Small intestine (tissue), 7 donors: ENCODE measurements at regions not wholly inside any gene's neighbourhood (a gene's known extent, or its start where the extent isn't known, plus 50 kb on each side); places are given as distances from the start of the nearest gene placed in this dataset.

Source experiments
- DNase-seq, 2 donors: peaks; one replicate each; pipeline versions ENCODE4 v3.0.0 to v3.0.0-alpha.2; 2013
- FAIRE-seq: peaks from 2 replicates; lab custom pipeline; 2012; peaks lifted over from hg19 to GRCh38; lab: Jason Lieb, UNC
- H3K27ac ChIP-seq, 3 donors: one replicate each; pipeline ENCODE4 v1.5.1; 2013; ENCODE audit warnings: low read length in 2 of 3, mild to moderate bottlenecking in 2 of 3, control low read depth in 1 of 3, inconsistent platforms in 1 of 3, low read depth in 1 of 3, moderate library complexity in 1 of 3
- H3K27me3 ChIP-seq, 3 donors: one replicate each; pipeline ENCODE4 v1.6.1; 2013; ENCODE audit warnings: low read length in 3 of 3, inconsistent platforms in 1 of 3; ENCODE audit not compliant: control insufficient read depth in 3 of 3, insufficient read depth in 3 of 3
- H3K36me3 ChIP-seq, 3 donors: one replicate each; pipeline ENCODE4 v1.6.1; 2013; ENCODE audit warnings: low read length in 3 of 3, inconsistent platforms in 1 of 3, low read depth in 1 of 3, mild to moderate bottlenecking in 1 of 3, moderate library complexity in 1 of 3; ENCODE audit not compliant: control insufficient read depth in 3 of 3, insufficient read depth in 2 of 3
- H3K4me1 ChIP-seq, 3 donors: one replicate each; pipeline ENCODE4 v1.6.1; 2013; ENCODE audit warnings: low read length in 2 of 3, inconsistent platforms in 1 of 3, low read depth in 1 of 3, mild to moderate bottlenecking in 1 of 3, moderate library complexity in 1 of 3; ENCODE audit not compliant: control insufficient read depth in 3 of 3, insufficient read depth in 2 of 3
- H3K4me3 ChIP-seq, 3 donors: one replicate each; pipeline ENCODE4 v1.5.1; 2013; ENCODE audit warnings: low read length in 3 of 3, control low read depth in 1 of 3, inconsistent platforms in 1 of 3, low read depth in 1 of 3, mild to moderate bottlenecking in 1 of 3, moderate library complexity in 1 of 3
- H3K9me3 ChIP-seq, 2 donors: one replicate each; pipeline ENCODE4 v1.6.1; 2013; ENCODE audit warnings: low read depth in 1 of 2, low read length in 1 of 2; ENCODE audit not compliant: control insufficient read depth in 2 of 2, insufficient read depth in 1 of 2
- WGBS, 3 donors: extraction: QIAGEN DNeasy Blood & Tissue Kit; methylation state at CpG; one replicate each; pipeline ENCODE4 v1.1.7; 2013; 5-methylcytosine and 5-hydroxymethylcytosine counted together
- donor health status: healthy with polysubstance abuse.
- donor health status: control.
- donor health status: control.
- donor health status: Bipolar disorder and iron deficiency.
- donor health status: healthy.

DNA sequence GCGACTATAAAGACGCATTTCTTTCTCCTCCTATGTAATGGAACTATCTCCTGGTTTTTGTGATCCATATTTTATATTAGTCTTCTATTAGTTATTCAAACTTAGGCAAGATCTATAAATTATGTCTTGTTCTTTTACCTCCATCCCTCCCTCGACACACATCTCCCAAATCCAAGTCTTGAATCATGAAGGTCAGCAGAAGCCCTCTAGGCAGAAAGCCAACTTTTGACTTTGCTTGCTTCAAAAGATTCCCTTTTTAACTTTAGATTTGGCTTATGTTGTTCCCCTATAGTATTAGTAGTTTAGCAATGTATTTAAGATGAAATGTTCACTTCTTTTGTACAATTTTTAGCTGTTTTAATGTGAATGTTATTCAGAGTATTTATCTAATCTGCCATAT, 689.8 kb downstream of the SLC6A15 start:
- H3K36me3 ChIP-seq, result no peaks in the 10 kb centered on the region
- H3K4me1 ChIP-seq, result no peaks in the 10 kb centered on the region
- H3K27ac ChIP-seq, result no peak overlapping the region
- DNase-seq (no peak), FAIRE-seq (no peak)
- H3K9me3 ChIP-seq, result no peaks in the 10 kb centered on the region
- H3K4me3 ChIP-seq, result no peak overlapping the region
- H3K27me3 ChIP-seq, result no peaks in the 10 kb centered on the region
- 80 to 86% (median 84%) methylated on average over 3 of the region's 3 CpGs for WGBS, 3 donors

DNA sequence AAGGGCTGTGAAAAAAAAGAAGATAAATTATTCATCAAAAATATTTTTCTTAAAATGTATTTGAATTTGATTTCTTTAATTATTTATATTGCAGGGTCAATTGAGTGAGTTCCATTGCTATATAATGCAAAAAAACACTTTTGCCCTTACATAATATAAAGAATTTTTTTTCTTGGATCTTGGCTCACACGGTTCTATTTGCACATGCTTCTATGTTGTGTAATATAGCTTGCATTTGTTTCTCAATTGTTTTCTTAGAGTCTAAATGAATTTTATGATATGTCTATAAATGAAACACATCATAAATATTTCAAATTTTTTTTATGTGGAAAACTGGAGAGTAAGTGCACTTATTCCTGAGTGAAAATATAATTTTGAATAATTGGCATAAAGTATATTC, 694.2 kb downstream of the SLC6A15 start:
- H3K4me3 ChIP-seq, result no peak overlapping the region
- DNase-seq (no peak), FAIRE-seq (no peak)
- H3K27me3 ChIP-seq, result no peaks in the 10 kb centered on the region
- H3K36me3 ChIP-seq, result no peaks in the 10 kb centered on the region
- no peaks in the 10 kb centered on the region for H3K4me1 ChIP-seq
- no peaks in the 10 kb centered on the region for H3K9me3 ChIP-seq
- 34 to 77% (median 48%) methylated on average over 1 of the region's 1 CpG for WGBS, 3 donors
- H3K27ac ChIP-seq, result no peak overlapping the region

DNA sequence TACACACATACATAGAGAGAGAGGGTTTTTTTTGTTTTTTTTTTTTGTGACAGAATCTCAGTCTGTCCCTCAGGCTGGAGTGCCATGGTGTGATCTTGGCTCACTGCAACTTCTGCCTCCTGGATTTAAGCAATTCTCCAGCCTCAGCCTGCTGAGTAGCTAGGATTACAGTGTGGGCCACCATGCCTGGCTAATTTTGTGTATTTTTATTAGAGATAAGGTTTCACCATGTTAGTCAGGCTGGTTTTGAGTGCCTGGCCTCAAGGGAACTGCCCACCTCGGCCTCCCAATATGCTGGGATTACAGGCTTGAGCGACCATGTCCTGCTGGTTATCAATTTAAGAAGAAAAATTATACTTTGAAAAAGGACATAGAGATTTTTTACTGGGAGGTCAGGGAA, 710.6 kb downstream of the SLC6A15 start:
- no peaks in the 10 kb centered on the region for H3K36me3 ChIP-seq
- H3K27ac ChIP-seq, result no peak overlapping the region
- H3K4me1 ChIP-seq, result no peaks in the 10 kb centered on the region
- H3K9me3 ChIP-seq, result no peaks in the 10 kb centered on the region
- WGBS, 3 donors, result 41 to 58% (median 55%) methylated on average over 2 of the region's 2 CpGs
- DNase-seq, result no peak
- H3K27me3 ChIP-seq, result no peaks in the 10 kb centered on the region
- no peak overlapping the region for H3K4me3 ChIP-seq
- no peak for FAIRE-seq

DNA sequence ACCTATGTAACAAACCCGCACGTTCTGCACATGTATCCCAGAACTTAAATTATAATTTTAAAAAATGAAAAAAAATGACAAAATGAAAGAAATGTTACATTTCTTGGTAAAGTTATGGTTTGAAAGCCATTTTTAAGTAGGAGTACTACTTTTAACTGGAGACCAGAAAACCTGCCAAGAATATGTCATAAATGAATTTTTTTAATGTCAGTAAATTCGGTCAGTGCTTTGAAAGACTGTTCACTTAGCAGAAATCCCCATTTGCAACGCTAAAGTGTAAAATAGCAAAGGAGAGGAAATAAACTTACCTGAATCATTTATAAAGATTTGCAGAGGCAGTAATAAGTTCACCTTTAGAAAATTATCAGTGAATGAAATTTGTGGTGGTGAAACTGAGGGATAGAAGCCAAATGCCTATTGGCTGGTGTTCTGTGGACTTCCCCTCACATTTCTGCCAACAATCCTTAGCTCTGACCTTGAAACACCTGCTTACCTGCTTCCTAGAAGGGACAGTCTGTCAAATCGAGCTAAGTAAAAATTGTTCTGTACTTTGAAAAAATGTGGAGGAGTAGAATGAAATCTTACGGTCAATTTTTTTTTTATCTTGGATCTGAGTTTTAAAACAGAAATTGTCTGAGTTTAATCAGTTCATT, 714.2 kb downstream of the SLC6A15 start:
- Histone ChIP-seq H3K27me3 (no peaks in the 10 kb centered on the region), H3K9me3 (peaks cover 0 to 3% of the 10 kb centered on the region in 2 donors), H3K36me3 (no peaks in the 10 kb centered on the region), H3K4me3 (no peak overlapping the region), H3K4me1 (no peaks in the 10 kb centered on the region), H3K27ac (no peak overlapping the region)
- DNase-seq (no peak), FAIRE-seq (no peak)
- WGBS, 3 donors, result 76 to 79% (median 77%) methylated on average over 6 of the region's 6 CpGs

DNA sequence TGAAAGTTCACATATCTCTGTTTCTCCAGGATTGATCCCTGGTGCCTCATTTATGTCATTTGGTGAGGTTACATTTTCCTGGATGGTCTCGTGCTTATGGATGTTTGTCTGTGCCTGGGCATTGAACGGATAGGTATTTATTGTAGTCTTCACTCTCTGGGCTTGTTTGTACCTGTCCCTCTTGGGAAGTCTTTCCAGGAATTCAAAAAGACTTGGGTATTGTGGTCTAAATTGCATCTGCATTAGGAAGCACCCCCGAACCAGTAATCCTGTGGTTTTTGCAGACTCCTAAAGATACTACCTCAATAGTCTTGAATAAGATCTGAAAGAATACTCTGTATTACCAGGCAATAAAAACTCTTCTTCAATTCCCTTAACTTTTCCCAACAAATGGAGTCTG, 720.8 kb downstream of the SLC6A15 start:
- H3K9me3 ChIP-seq, result peaks cover 3 to 15% of the 10 kb centered on the region in 2 donors
- H3K27ac ChIP-seq, result no peak overlapping the region
- H3K36me3 ChIP-seq, result no peaks in the 10 kb centered on the region
- FAIRE-seq, result no peak
- H3K4me3 ChIP-seq, result no peak overlapping the region
- no peaks in the 10 kb centered on the region for H3K4me1 ChIP-seq
- no peaks in the 10 kb centered on the region for H3K27me3 ChIP-seq
- 56 to 70% (median 62%) methylated on average over 3 of the region's 3 CpGs for WGBS, 3 donors
- no peak for DNase-seq

DNA sequence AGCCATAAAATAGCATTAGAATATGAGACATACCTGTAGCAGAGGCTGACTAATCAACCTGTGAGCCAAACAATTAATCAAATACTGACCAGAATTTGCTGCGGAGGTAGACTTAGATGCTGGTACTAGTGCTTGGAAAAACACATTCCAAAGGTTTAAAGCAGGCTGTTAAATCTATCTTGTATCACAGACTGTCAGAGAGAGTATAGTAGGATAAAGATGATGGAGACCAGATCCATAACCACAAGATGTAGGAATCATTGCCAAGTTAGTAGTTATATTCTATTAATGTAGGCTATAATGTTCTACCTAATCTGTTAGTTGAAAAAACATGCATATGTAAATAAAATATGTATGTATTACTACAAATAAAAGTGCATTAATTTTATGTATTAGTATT, 726.2 kb downstream of the SLC6A15 start:
- no peaks in the 10 kb centered on the region for H3K4me1 ChIP-seq
- no peak overlapping the region for H3K4me3 ChIP-seq
- H3K36me3 ChIP-seq, result no peaks in the 10 kb centered on the region
- H3K9me3 ChIP-seq, result no peaks in the 10 kb centered on the region
- no peaks in the 10 kb centered on the region for H3K27me3 ChIP-seq
- DNase-seq (no peak), FAIRE-seq (no peak)
- 69 to 77% (median 70%) methylated on average over 1 of the region's 1 CpG for WGBS, 3 donors
- no peak overlapping the region for H3K27ac ChIP-seq

DNA sequence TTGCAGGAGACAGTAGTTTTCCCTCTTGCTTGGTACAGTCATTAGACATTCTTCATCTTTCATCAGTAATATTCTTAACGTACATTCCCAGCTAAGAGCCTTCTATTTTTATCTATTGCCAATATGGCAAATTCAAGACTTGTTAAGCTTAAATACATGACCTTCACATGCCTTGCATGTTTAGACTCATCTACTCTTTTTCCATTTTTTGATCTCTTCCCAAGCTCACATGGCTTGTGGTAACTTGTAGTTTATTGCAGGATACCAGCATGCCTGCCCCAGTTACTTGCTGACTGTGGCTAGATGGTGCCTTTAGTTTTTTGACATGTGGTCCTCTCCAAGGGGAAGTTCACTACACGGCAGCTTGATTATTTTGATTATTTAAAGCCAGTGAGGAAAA, 729.0 kb downstream of the SLC6A15 start:
- H3K27ac ChIP-seq, result no peak overlapping the region
- no peaks in the 10 kb centered on the region for H3K9me3 ChIP-seq
- 70 to 73% (median 73%) methylated on average over 2 of the region's 2 CpGs for WGBS, 3 donors
- no peak overlapping the region for H3K4me3 ChIP-seq
- H3K36me3 ChIP-seq, result no peaks in the 10 kb centered on the region
- H3K27me3 ChIP-seq, result no peaks in the 10 kb centered on the region
- FAIRE-seq, result no peak
- H3K4me1 ChIP-seq, result no peaks in the 10 kb centered on the region
- DNase-seq, result no peak

DNA sequence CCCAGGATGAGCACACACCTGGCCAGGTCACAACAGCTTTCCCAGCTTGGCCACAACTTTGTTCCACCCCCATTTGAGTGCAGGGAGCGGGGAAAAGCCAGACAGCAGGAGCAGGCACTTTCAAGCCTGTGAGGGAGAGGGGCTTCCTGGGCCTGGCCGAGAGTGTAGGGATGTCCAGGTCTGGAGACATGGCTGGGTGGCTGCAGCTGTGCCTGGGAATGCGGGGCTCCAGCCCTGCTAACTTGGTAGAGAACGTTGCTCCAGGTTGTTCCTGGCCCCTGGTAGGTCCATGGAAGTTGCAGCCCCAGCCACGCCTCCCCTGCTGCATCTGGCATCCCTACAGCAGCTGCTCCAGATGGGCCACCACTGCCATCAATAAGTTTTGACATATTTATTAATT, 738.5 kb downstream of the SLC6A15 start:
- H3K4me1 ChIP-seq, result no peaks in the 10 kb centered on the region
- H3K4me3 ChIP-seq, result no peak overlapping the region
- H3K27me3 ChIP-seq, result no peaks in the 10 kb centered on the region
- WGBS, 3 donors, result 55 to 80% (median 59%) methylated on average over 5 of the region's 5 CpGs
- peaks cover 2 to 14% of the 10 kb centered on the region in 2 donors for H3K9me3 ChIP-seq
- FAIRE-seq, result no peak
- DNase-seq, result no peak
- H3K36me3 ChIP-seq, result no peaks in the 10 kb centered on the region
- H3K27ac ChIP-seq, result no peak overlapping the region

DNA sequence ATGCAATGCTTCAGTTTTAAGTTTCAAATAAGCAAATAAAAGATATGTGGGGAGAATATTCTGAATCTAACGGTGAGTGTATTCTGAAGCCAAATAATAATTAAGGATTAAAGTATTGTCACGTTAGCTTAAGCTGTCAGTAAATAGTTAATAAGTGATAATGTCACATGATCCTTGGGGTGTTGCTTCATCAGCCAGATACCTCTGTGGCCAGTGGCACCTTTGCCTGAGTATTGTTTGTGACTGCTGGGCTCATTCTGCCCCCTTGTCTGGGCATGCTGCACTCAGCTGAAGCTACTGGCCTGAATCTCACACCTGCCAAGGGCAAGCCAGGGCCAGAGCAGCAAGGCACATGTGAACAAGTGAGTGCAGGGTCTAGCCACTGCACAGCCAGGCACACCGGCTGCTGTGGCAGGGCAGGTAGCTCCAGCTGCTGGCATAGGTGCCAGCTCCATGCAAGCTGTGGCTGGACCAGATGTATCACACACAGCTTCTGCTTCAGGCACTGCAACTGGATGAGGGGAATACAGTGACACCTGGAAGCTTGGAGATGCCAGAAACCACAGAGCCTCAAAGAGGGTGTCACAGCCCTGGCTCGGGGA, 739.7 kb downstream of the SLC6A15 start:
- no peak overlapping the region for H3K4me3 ChIP-seq
- no peak overlapping the region for H3K27ac ChIP-seq
- no peak for FAIRE-seq
- H3K9me3 ChIP-seq, result peaks cover 2 to 14% of the 10 kb centered on the region in 2 donors
- H3K36me3 ChIP-seq, result no peaks in the 10 kb centered on the region
- WGBS, 3 donors, result 70 to 73% (median 70%) methylated on average over 4 of the region's 4 CpGs
- H3K4me1 ChIP-seq, result no peaks in the 10 kb centered on the region
- DNase-seq, result no peak
- no peaks in the 10 kb centered on the region for H3K27me3 ChIP-seq
